ENCODE measurements at regions not wholly inside any gene's neighbourhood (a gene's known extent, or its start where the extent isn't known, plus 50 kb on each side); places are given as distances from the start of the nearest gene placed in this dataset.

- no peak for TF ChIP-seq POLR2A (IDR thresholded peaks at IDR 0.05)
- TF ChIP-seq, protein P1, sequence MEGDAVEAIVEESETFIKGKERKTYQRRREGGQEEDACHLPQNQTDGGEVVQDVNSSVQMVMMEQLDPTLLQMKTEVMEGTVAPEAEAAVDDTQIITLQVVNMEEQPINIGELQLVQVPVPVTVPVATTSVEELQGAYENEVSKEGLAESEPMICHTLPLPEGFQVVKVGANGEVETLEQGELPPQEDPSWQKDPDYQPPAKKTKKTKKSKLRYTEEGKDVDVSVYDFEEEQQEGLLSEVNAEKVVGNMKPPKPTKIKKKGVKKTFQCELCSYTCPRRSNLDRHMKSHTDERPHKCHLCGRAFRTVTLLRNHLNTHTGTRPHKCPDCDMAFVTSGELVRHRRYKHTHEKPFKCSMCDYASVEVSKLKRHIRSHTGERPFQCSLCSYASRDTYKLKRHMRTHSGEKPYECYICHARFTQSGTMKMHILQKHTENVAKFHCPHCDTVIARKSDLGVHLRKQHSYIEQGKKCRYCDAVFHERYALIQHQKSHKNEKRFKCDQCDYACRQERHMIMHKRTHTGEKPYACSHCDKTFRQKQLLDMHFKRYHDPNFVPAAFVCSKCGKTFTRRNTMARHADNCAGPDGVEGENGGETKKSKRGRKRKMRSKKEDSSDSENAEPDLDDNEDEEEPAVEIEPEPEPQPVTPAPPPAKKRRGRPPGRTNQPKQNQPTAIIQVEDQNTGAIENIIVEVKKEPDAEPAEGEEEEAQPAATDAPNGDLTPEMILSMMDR (IDR thresholded peaks at IDR 0.05), result no peak
- TF ChIP-seq POLR2AphosphoS5 (IDR thresholded peaks at IDR 0.05), result no peak
Measured at GRCh38 chr3:54071601-54072000, 50.8 kb upstream of the CACNA2D3 start.

Measured in breast epithelium (tissue), 3 donors.